IMR-90 (cell line): ENCODE measurements at regions not wholly inside any gene's neighbourhood (a gene's known extent, or its start where the extent isn't known, plus 50 kb on each side); places are given as distances from the start of the nearest gene placed in this dataset.
"Not testable (repeated sequence)": the region's sequence is repeated elsewhere in the genome, so short reads cannot be mapped to it uniquely, and the experiment has no call there.

ENCODE experiments used
- ATAC-seq: fragments of 200-7000 bp; cut with Tn5 transposase; 2 replicates; pipeline ENCODE4 v1.9.1; 2020; ENCODE audit warnings: low read depth, mild to moderate bottlenecking, moderate library complexity
- BruUV-seq: library from RNA; stranded (reverse); fragments of 400-500 nt; replicated peaks from 2 replicates; lab custom pipeline; 2021; lab: Mats Ljungman, UMichigan
- CTCF ChIA-PET: fragments of 300-600 bp; formaldehyde crosslinking; extraction: SDS; loops from one replicate; lab custom pipeline; 2021; ENCODE audit warnings: antibody characterized with exemption; lab: Yijun Ruan, JAX
- POLR2A ChIA-PET: fragments of 300-600 bp; sonication (Branson Sonifier 250); formaldehyde crosslinking; loops from one replicate; lab custom pipeline; 2022; ENCODE audit warnings: antibody characterized with exemption; ENCODE audit not compliant: unreplicated experiment; lab: Charles Lee
- DNase-seq: peaks from one replicate; pipeline ENCODE4 v3.0.0; 2013
- H2AFZ ChIP-seq: replicated peaks from 2 replicates; pipeline ENCODE3; 2013; ENCODE audit warnings: low read length, mild to moderate bottlenecking; ENCODE audit not compliant: poor library complexity
- H2AK5ac ChIP-seq: 2 replicates; pipeline ENCODE4 v1.6.1; 2013; ENCODE audit warnings: low read depth, low read length, inconsistent platforms
- H2AK9ac ChIP-seq: replicated peaks from 2 replicates; pipeline ENCODE3; 2013; ENCODE audit warnings: mild to moderate bottlenecking, low read depth, low read length, moderate library complexity; ENCODE audit not compliant: poor library complexity
- H2BK120ac ChIP-seq: 2 replicates; pipeline ENCODE4 v1.6.1; 2013; ENCODE audit warnings: low read depth, low read length, inconsistent platforms
- H2BK15ac ChIP-seq: 3 replicates; pipeline ENCODE4 v1.6.1; 2013; ENCODE audit warnings: low read depth, low read length, inconsistent platforms
- H2BK20ac ChIP-seq: 2 replicates; pipeline ENCODE4 v1.6.1; 2013; ENCODE audit warnings: low read depth, mild to moderate bottlenecking, inconsistent platforms, low read length, moderate library complexity
- H2BK5ac ChIP-seq: 2 replicates; pipeline ENCODE4 v1.6.1; 2013; ENCODE audit warnings: mild to moderate bottlenecking, low read depth, low read length, inconsistent platforms; ENCODE audit not compliant: poor library complexity, severe bottlenecking
- H3K14ac ChIP-seq: replicated peaks from 2 replicates; pipeline ENCODE4 v1.6.1; 2013; ENCODE audit warnings: low read depth, low read length, inconsistent platforms
- H3K18ac ChIP-seq: 2 replicates; pipeline ENCODE4 v1.6.1; 2013; ENCODE audit warnings: low read depth, low read length, control low read depth
- H3K23ac ChIP-seq: 2 replicates; pipeline ENCODE4 v1.6.1; 2013; ENCODE audit warnings: low read depth, low read length, inconsistent platforms
- H3K27ac ChIP-seq: 2 replicates; pipeline ENCODE4 v1.5.1; 2013; ENCODE audit warnings: mild to moderate bottlenecking, control low read depth, low read length; ENCODE audit not compliant: insufficient read depth
- H3K27me3 ChIP-seq: 2 replicates; pipeline ENCODE4 v1.6.1; 2013; ENCODE audit warnings: low read length; ENCODE audit not compliant: control insufficient read depth, insufficient read depth
- H3K36me3 ChIP-seq: 2 replicates; pipeline ENCODE4 v1.6.1; 2013; ENCODE audit warnings: low read length, mixed read lengths; ENCODE audit not compliant: control insufficient read depth, insufficient read depth
- H3K4ac ChIP-seq: 2 replicates; pipeline ENCODE4 v1.6.1; 2013; ENCODE audit warnings: low read depth, low read length, inconsistent platforms
- H3K4me1 ChIP-seq: 2 replicates; pipeline ENCODE4 v1.6.1; 2013; ENCODE audit warnings: low read length, mixed read lengths; ENCODE audit not compliant: control insufficient read depth, insufficient read depth
- H3K4me2 ChIP-seq: 2 replicates; pipeline ENCODE4 v1.6.1; 2013; ENCODE audit warnings: low read depth, mild to moderate bottlenecking, control low read depth, low read length, moderate library complexity
- H3K4me3 ChIP-seq: 2 replicates; pipeline ENCODE4 v1.5.1; 2013; ENCODE audit warnings: low read depth, mild to moderate bottlenecking, control low read depth, low read length, moderate library complexity; ENCODE audit not compliant: insufficient read depth
- H3K56ac ChIP-seq: 2 replicates; pipeline ENCODE4 v1.6.1; 2013; ENCODE audit warnings: low read length, inconsistent platforms; ENCODE audit not compliant: insufficient read depth; ENCODE audit errors: extremely low read depth
- H3K79me1 ChIP-seq, 2 experiments: 2 replicates each; pipeline ENCODE4 v1.6.1; 2013; ENCODE audit warnings: low read length in 2 of 2, inconsistent platforms in 1 of 2, low read depth in 1 of 2
- H3K9ac ChIP-seq: 2 replicates; pipeline ENCODE4 v1.6.1; 2013; ENCODE audit warnings: low read depth, low read length, control low read depth
- H3K9me1 ChIP-seq: 2 replicates; pipeline ENCODE4 v1.6.1; 2013; ENCODE audit warnings: low read length, inconsistent platforms; ENCODE audit not compliant: insufficient read depth
- H3K9me3 ChIP-seq: 2 replicates; pipeline ENCODE4 v1.6.1; 2013; ENCODE audit warnings: low read length; ENCODE audit not compliant: control insufficient read depth, insufficient read depth
- H4K20me1 ChIP-seq: 2 replicates; pipeline ENCODE4 v1.6.1; 2013; ENCODE audit warnings: low read length, inconsistent platforms; ENCODE audit not compliant: insufficient read depth
- H4K5ac ChIP-seq: 2 replicates; pipeline ENCODE4 v1.6.1; 2013; ENCODE audit warnings: mild to moderate bottlenecking, low read depth, low read length, control low read depth
- H4K8ac ChIP-seq, 2 experiments: 2 replicates each; pipeline ENCODE4 v1.6.1; 2013; ENCODE audit warnings: low read depth in 2 of 2, low read length in 2 of 2, control low read depth in 1 of 2, inconsistent platforms in 1 of 2
- H4K91ac ChIP-seq: 2 replicates; pipeline ENCODE4 v1.6.1; 2013; ENCODE audit warnings: low read depth, low read length, inconsistent platforms; ENCODE audit not compliant: insufficient read depth
- WGBS, 2 experiments: methylation state at CpG; one replicate each; pipeline versions ENCODE4 v1.1.5 to v1.1.7; 2013; ENCODE audit warnings: missing lambda C conversion rate in 2 of 2; ENCODE audit not compliant: insufficient read length in 1 of 2; ENCODE audit errors: extremely low coverage in 2 of 2; 5-methylcytosine and 5-hydroxymethylcytosine counted together
- dilution Hi-C: fragments of 300-500 bp; cut with HindIII; formaldehyde crosslinking; loops from one replicate; pipeline ENCODE4 v1.14.3; 2018; ENCODE audit warnings: low sequenced_read_pairs; ENCODE audit not compliant: unreplicated experiment
- in situ Hi-C: fragments of 300-500 bp; cut with MboI; formaldehyde crosslinking; loops from 3 replicates; pipeline ENCODE4 v1.14.3; 2019; ENCODE audit warnings: low sequenced_read_pairs, inconsistent platforms, mixed read lengths
- intact Hi-C: fragments of 100-400 bp; cut with micrococcal nuclease; formaldehyde crosslinking; loops from 2 replicates; pipeline ENCODE4 v1.10.0; 2022

- H2AFZ ChIP-seq, POLR2A ChIA-PET, H3K9ac ChIP-seq, H3K23ac ChIP-seq, H3K27me3 ChIP-seq, DNase-seq, H2BK15ac ChIP-seq, H2AK9ac ChIP-seq, H3K14ac ChIP-seq, H3K79me1 ChIP-seq, H2BK5ac ChIP-seq, CTCF ChIA-PET, H3K56ac ChIP-seq, H2BK20ac ChIP-seq, H4K20me1 ChIP-seq, ATAC-seq, H3K27ac ChIP-seq, H4K8ac ChIP-seq, H3K9me3 ChIP-seq, H4K5ac ChIP-seq, H2BK120ac ChIP-seq, H2AK5ac ChIP-seq, H3K4me3 ChIP-seq, BruUV-seq, H3K18ac ChIP-seq, dilution Hi-C loops, H3K9me1 ChIP-seq, H3K4ac ChIP-seq, H3K4me1 ChIP-seq, H3K36me3 ChIP-seq, H4K91ac ChIP-seq, in situ Hi-C loops, H3K4me2 ChIP-seq: not testable (repeated sequence)
- WGBS, 2 experiments = 26% methylated on average over 4 of the region's 10 CpGs; no CpG with 5 or more reads in 1 of the 2 experiments
- intact Hi-C loops = loop anchor here (10.0 kb wide), 1 partner anchor 308 kb away; no protein-coding TSS in a partner anchor
These were observed 74.2 kb upstream of the DRD5 start for GRCh38 chr4:9707281-9707680.

- H3K56ac ChIP-seq, H3K36me3 ChIP-seq, H3K4me3 ChIP-seq, H2BK120ac ChIP-seq, H3K9me3 ChIP-seq, H3K9me1 ChIP-seq, H3K23ac ChIP-seq, H4K5ac ChIP-seq, H2BK5ac ChIP-seq, H4K91ac ChIP-seq, H4K8ac ChIP-seq, H2AFZ ChIP-seq, H3K4ac ChIP-seq, H2BK20ac ChIP-seq, BruUV-seq, H3K18ac ChIP-seq, POLR2A ChIA-PET, H3K4me2 ChIP-seq, H2AK9ac ChIP-seq, DNase-seq, H2AK5ac ChIP-seq, H3K27me3 ChIP-seq, H4K20me1 ChIP-seq, H3K27ac ChIP-seq, H3K14ac ChIP-seq, CTCF ChIA-PET, dilution Hi-C loops, H3K9ac ChIP-seq, ATAC-seq, H3K4me1 ChIP-seq, H2BK15ac ChIP-seq, in situ Hi-C loops, H3K79me1 ChIP-seq: not testable (repeated sequence)
- no CpG with 5 or more reads among the region's 15 CpGs for WGBS, 2 experiments
- intact Hi-C loops = loop anchor here (10.0 kb wide), 1 partner anchor 307 kb away; no protein-coding TSS in a partner anchor
These were observed 73.5 kb upstream of the DRD5 start for GRCh38 chr4:9707936-9708335.
